Neural progenitor cell (in vitro differentiated cells): ENCODE measurements at regions not wholly inside any gene's neighbourhood (a gene's known extent, or its start where the extent isn't known, plus 50 kb on each side); places are given as distances from the start of the nearest gene placed in this dataset.

Experiments
- CTCF ChIP-seq: fragments of 200-600 bp; sonication (generic); IDR thresholded peaks from 2 replicates; pipeline ENCODE4 v1.5.1; 2017; ENCODE audit warnings: antibody characterized with exemption, mild to moderate bottlenecking
- EZH2 ChIP-seq: fragments of 200-600 bp; sonication (generic); IDR thresholded peaks from 2 replicates; pipeline ENCODE4 v1.6.1; 2017; ENCODE audit warnings: antibody characterized with exemption, mild to moderate bottlenecking, moderate library complexity
- EZH2phosphoT487 ChIP-seq: fragments of 200-600 bp; sonication (generic); IDR thresholded peaks from 2 replicates; pipeline ENCODE4 v1.6.1; 2017; ENCODE audit warnings: antibody characterized with exemption

- TF ChIP-seq EZH2 (no peak), CTCF (no peak), EZH2phosphoT487 (no peak)
Observed at GRCh38 chr18:77529492-77530176, 280.0 kb downstream of the GALR1 start.
